IPS-NIHi7 (cell line): ENCODE measurements at regions not wholly inside any gene's neighbourhood (a gene's known extent, or its start where the extent isn't known, plus 50 kb on each side); places are given as distances from the start of the nearest gene placed in this dataset.
"Not testable (repeated sequence)": the region's sequence is repeated elsewhere in the genome, so short reads cannot be mapped to it uniquely, and the experiment has no call there.

Experiments
- DNase-seq: peaks from one replicate; pipeline ENCODE4 v3.0.0; 2012; ENCODE audit warnings: mixed read lengths; ENCODE audit errors: extremely low spot score

DNA sequence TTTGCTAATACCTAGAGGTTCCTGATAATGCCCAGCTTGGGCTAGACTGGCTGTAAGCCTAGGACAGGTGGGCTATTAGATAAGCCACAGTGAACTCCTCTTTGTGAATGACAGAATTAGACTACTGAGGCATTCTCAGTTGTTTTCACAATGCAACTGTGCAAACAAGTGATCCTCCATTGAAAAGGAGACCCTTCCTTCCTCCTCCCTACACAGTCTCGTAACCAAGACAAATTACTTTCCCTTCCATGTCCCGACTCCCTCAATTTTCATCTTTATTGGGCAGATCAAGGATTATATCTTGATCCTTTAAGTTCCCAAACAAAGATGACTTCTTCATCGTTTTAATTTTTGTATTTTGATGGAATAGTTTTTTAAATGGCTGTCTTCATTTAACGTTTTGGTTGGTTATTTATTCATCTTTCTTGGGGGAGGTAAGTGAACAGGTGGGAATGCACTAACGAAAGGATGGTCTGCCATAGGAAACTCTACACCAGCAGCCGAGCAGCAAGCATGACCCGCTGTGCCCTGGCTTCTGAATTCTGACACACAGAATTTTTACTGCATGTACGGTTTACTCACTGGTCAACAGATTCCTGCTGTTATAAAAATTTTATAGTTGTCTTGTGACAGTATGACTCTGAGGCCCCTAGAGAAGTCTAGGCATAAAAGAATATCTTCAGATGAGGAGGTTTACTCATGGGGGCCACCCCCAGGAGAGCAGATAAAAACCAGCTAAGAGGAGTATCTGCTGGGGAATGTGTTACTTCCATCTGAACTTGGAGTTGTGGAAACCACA, 137.5 kb upstream of the TUT7 start:
- DNase-seq = no peak

DNA sequence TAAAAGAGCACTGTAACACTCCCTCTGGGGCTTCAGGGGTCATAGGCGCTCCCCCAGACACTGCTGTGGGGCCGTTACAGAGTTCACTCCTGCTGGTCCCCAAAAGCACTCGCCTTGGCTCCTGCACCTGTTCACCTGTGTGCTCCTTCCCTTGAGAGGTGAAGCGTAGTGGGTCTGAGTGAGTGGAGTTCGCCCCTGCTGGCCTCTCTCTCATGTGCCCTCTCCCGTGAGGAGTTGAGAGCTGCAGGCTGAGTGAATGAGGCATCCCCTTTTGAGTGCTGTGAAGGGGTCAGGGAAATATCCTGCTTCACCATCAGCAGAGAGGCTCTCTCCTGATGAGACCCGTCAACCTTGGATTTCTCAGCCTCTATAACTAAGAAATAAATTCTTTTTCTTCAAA, 134.6 kb upstream of the TUT7 start:
- peak; percentile 47 for DNase-seq

DNA sequence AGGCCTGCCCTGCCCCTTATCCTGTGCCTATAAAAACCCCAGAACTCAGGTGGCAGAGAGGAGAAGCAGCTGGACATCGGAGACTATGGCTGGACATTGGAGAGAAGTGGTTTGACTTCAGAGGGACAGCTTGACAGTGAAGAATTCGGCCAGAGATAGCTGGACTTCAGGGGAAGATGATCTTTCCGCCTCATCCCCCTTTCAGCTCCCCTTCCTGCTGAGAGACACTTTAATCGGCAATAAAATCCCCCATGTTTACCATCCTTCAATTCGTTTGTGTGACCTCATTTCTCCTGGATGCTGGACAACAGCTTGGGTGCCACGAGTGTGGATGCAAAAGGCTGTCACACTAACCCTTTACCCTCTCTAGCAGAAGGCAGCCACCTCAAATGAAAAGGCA, 134.1 kb upstream of the TUT7 start:
- no peak for DNase-seq

GRCh38 chr9:86487838-86488233, 133.6 kb upstream of the TUT7 start:
- no peak for DNase-seq

- peak; percentile 45 for DNase-seq
Measured at GRCh38 chr9:86486891-86487837, 133.0 kb upstream of the TUT7 start.

DNA sequence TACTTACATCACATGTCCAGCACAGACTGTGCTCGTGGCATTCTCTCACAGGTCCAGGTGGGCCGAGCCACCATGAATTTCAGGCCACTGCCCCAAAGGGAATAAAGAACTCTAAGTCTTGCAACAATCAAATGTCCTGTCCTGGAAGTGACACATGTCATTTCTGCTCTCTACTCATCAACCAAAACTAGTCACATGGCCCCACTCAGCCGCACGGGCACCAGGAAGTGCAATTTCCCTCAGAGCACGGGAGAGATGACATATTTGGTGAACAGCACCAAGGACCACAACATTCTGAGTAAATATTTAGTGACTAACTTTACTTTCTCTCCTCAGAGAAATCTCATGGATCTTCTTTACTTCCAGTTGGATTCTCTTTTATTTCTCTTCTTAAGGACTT, 131.1 kb upstream of the TUT7 start:
- no peak for DNase-seq

DNA sequence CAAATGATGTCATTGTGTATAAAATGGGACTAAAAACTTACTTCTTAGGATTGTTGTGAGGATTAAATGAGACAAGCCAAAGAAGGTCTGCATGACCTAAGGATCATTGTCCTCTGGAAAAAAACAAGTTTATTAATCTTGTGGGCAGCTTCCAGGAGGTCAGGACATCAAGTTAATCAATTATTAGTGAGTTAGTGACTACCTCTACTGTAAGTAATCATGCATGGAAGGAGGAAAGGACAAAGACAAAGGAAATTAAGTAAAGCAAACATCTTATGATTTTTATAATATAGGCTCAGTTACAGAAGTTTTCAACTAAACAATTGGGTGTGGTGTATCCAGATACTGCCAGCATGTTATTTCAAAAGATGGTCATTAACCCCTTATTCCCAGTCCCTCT, 129.3 kb upstream of the TUT7 start:
- no peak for DNase-seq

DNA sequence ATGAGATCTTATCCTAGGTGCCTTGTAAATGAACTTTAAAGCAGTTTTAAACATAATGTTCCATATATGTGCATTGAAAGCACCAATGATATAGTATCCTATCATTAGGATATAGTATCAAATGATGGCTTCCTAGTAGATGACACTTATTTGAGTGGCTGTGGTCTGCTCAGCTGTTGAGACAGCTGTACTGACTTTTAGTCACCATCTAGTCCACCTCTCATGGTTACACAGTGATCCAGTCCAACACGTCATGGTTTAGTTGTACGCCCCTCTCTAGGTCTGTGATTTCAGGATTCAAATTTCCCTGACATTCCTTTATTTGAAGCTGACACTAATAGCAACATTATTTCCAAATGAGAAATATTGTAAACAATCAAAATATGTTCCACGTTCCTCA, 127.3 kb upstream of the TUT7 start:
- DNase-seq = no peak

DNA sequence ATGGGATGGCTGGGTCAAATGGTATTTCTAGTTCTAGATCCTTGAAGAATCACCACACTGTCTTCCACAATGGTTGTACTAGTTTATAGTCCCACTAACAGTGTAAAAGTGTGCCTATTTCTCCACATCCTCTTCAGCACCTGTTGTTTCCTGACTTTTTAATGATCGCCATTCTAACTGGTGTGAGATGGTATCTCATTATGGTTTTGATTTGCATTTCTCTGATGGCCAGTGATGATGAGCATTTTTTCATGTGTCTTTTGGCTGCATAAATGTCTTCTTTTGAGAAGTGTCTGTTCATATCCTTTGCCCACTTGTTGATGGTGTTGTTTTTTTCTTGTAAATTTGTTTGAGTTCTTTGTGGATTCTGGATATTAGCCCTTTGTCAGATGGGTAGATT, 121.0 kb upstream of the TUT7 start:
- DNase-seq = not testable (repeated sequence)

- no peak for DNase-seq
Measured at GRCh38 chr9:86471171-86471815, 117.1 kb upstream of the TUT7 start.

- DNase-seq = no peak
Measured at GRCh38 chr9:86470326-86470725, 116.1 kb upstream of the TUT7 start.

- no peak for DNase-seq
Measured at GRCh38 chr9:86469476-86470250, 115.5 kb upstream of the TUT7 start.

- no peak for DNase-seq
Measured at GRCh38 chr9:86464242-86464641, 110.0 kb upstream of the TUT7 start.

DNA sequence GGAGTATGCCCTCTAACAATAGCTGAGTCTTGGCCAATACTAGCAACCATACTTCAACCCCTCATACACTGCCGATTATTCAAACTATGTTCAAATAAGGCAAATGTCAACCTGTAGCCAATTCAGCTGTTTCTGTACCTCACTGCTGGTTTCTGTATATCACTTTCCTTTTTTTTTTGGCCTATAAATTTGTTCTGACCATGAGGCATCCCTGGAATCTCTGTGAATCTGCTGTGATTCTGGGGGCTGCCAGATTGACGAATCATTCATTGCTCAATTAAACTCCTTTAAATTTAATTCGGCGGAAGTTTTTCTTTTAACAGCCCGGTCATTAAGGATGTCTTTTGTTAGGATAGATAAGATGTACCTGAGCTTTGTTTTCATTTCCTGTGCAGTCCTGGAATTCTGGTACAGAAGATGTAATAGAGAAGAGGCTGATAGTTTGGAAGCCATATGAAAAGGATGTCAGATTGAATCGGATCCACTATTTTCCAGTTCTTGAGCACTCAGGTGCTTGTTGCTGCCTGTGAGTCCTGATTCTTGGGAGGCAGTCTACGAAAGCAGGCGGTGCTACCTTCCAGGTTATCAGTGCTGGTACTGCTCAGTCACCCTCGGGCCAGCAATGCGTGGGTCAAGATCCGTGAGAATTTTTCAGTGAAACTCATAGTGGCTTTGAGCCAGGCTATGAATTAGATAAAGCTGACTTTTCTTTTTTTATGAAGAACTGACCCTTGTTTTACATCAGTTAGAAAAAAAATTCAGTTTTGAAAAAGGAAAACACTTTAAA, 106.2 kb upstream of the TUT7 start:
- no peak for DNase-seq

GRCh38 chr9:86459599-86460155, 105.5 kb upstream of the TUT7 start:
- no peak for DNase-seq

GRCh38 chr9:86459191-86459590, 105.0 kb upstream of the TUT7 start:
- DNase-seq = no peak

- DNase-seq = no peak
Measured at GRCh38 chr9:86458191-86458855, 104.1 kb upstream of the TUT7 start.

DNA sequence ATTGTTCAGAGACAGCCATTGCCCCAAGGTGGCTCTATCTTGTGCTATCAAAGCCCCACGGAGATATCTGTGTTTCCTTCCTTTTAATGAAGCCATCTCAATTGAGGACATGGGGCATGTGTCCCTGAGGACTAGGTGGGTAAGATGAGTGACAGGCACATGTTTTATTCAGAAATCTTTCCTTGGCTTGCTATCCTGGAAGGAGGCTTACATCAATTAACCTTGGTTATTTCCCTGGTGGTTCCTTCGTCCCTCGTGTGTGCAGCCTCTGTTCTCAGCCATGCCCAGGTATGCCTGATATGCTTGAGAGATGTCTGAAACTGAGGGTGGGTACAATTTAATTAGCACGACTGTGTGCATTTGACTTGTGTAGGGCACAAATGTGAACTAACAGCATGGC, 102.2 kb upstream of the TUT7 start:
- DNase-seq = no peak

GRCh38 chr9:86454701-86455615, 100.7 kb upstream of the TUT7 start:
- DNase-seq = no peak
